K562 (cell line): ENCODE measurements at regions not wholly inside any gene's neighbourhood (a gene's known extent, or its start where the extent isn't known, plus 50 kb on each side); places are given as distances from the start of the nearest gene placed in this dataset.

Experiments
- ATAC-seq: fragments of 200-7000 bp; cut with Tn5 transposase; 3 replicates; pipeline ENCODE4 v1.9.1; 2020; ENCODE audit warnings: moderate library complexity
- BruUV-seq: library from RNA; stranded (reverse); fragments of 400-500 nt; replicated peaks from 2 replicates; lab custom pipeline; 2021; lab: Mats Ljungman, UMichigan
- CTCF ChIA-PET: fragments of 300-600 bp; formaldehyde crosslinking; extraction: SDS; loops from one replicate; lab custom pipeline; 2021; ENCODE audit warnings: low intra/inter-chr PET ratio; lab: Yijun Ruan, JAX
- POLR2A ChIA-PET: fragments of 300-600, 350-650 bp; sonication (Branson Sonifier 250); formaldehyde crosslinking; extraction: SDS; loops from one replicate; lab custom pipeline; 2021; ENCODE audit warnings: antibody characterized with exemption, inconsistent platforms; lab: Yijun Ruan, JAX
- DNase-seq, 4 experiments: peaks; one replicate each; pipeline versions ENCODE4 v3.0.0 to v3.0.0-alpha.2; 2011 to 2018; ENCODE audit warnings: low spot score in 3 of 4, mixed read lengths in 3 of 4; ENCODE audit errors: extremely low read depth in 1 of 4
- FAIRE-seq: peaks from 2 replicates; lab custom pipeline; 2011; peaks lifted over from hg19 to GRCh38; lab: Jason Lieb, UNC
- H2AFZ ChIP-seq: 2 replicates; pipeline ENCODE4 v1.6.0; 2011; ENCODE audit warnings: low read depth, low read length, control low read depth, inconsistent platforms
- H3K27ac ChIP-seq: fragments of 200-600 bp; 3 replicates; pipeline ENCODE4 v1.8.0; 2011; ENCODE audit warnings: low read depth, mild to moderate bottlenecking, control low read depth, inconsistent platforms, low read length, moderate library complexity, mixed read lengths; ENCODE audit errors: extremely low read depth
- H3K27me3 ChIP-seq, 2 experiments: fragments of 300-600 bp in 1 of 2; 2 replicates in 1 of 2; 3 replicates in 1 of 2; pipeline versions ENCODE4 v1.6.0 to v1.8.0; 2011; ENCODE audit warnings: inconsistent platforms in 2 of 2, low read length in 2 of 2, mild to moderate bottlenecking in 1 of 2, mixed read lengths in 1 of 2, moderate library complexity in 1 of 2; ENCODE audit not compliant: control insufficient read depth in 2 of 2, insufficient read depth in 2 of 2
- H3K36me3 ChIP-seq: fragments of 300-600 bp; 3 replicates; pipeline ENCODE4 v1.8.0; 2011; ENCODE audit warnings: mild to moderate bottlenecking, low read length, inconsistent platforms; ENCODE audit not compliant: control insufficient read depth, insufficient read depth
- H3K4me1 ChIP-seq, 2 experiments: fragments of 200-600 bp in 1 of 2; replicated peaks in 1 of 2; 2 replicates in 1 of 2; 3 replicates in 1 of 2; pipeline versions ENCODE4 v1.5.1 to v1.8.0; 2011; ENCODE audit warnings: inconsistent platforms in 2 of 2, low read length in 2 of 2, mild to moderate bottlenecking in 1 of 2, mixed read lengths in 1 of 2, moderate library complexity in 1 of 2; ENCODE audit not compliant: control insufficient read depth in 2 of 2, insufficient read depth in 2 of 2
- H3K4me2 ChIP-seq: 2 replicates; pipeline ENCODE4 v1.6.1; 2011; ENCODE audit warnings: low read length, control low read depth, inconsistent platforms, mixed read lengths; ENCODE audit not compliant: insufficient read depth
- H3K4me3 ChIP-seq: fragments of 200-600 bp; sonication (generic), shearing (Covaris generic); 2 replicates; pipeline ENCODE4 v1.5.1; 2016; ENCODE audit warnings: control low read depth, inconsistent platforms
- H3K79me2 ChIP-seq: fragments of 200-600 bp; 3 replicates; pipeline ENCODE4 v1.8.0; 2011; ENCODE audit warnings: low read length, inconsistent platforms; ENCODE audit not compliant: control insufficient read depth, insufficient read depth
- H3K9ac ChIP-seq, 2 experiments: 2 replicates each; pipeline versions ENCODE4 v1.6.0 to v1.6.1; 2011; ENCODE audit warnings: low read depth in 2 of 2, low read length in 2 of 2, control low read depth in 1 of 2, inconsistent platforms in 1 of 2, mild to moderate bottlenecking in 1 of 2, mixed read lengths in 1 of 2; ENCODE audit not compliant: insufficient read depth in 1 of 2
- H3K9me1 ChIP-seq: one replicate; pipeline ENCODE4 v1.6.0; 2011; ENCODE audit warnings: inconsistent platforms, mild to moderate bottlenecking, low read length, moderate library complexity; ENCODE audit not compliant: control insufficient read depth, insufficient read depth
- H3K9me3 ChIP-seq: replicated peaks from 2 replicates; pipeline ENCODE4 v1.5.1; 2011; ENCODE audit warnings: low read depth, low read length, inconsistent platforms; ENCODE audit not compliant: control insufficient read depth, insufficient read depth
- H4K20me1 ChIP-seq: replicated peaks from 2 replicates; pipeline ENCODE4 v1.6.1; 2011; ENCODE audit warnings: low read length, inconsistent platforms, mixed read lengths; ENCODE audit not compliant: control insufficient read depth, insufficient read depth
- ARNT ChIP-seq, 2 experiments: fragments of 450-650 bp; IDR thresholded peaks; 2 replicates each; pipeline ENCODE4 v1.6.1; 2016; ENCODE audit warnings: mild to moderate bottlenecking in 1 of 2
- BRCA1 ChIP-seq, 2 experiments: fragments of 450-650 bp in 1 of 2; sonication (generic) in 1 of 2; formaldehyde crosslinking in 1 of 2; IDR thresholded peaks; 2 replicates each; pipeline versions ENCODE4 v1.5.0 to v1.6.1; 2017 to 2020; ENCODE audit warnings: mild to moderate bottlenecking in 1 of 2, missing genetic modification reagents in 1 of 2
- ERF ChIP-seq: fragments of 450-650 bp; formaldehyde crosslinking; IDR thresholded peaks from 2 replicates; pipeline ENCODE4 v1.4.0; 2020; ENCODE audit warnings: mild to moderate bottlenecking, mixed read lengths
- FOXM1 ChIP-seq, 2 experiments: fragments of 450-650 bp in 1 of 2; sonication (generic) in 1 of 2; formaldehyde crosslinking in 1 of 2; IDR thresholded peaks; 2 replicates each; pipeline versions ENCODE4 v1.6.1 to v1.9.0; 2017 to 2022; ENCODE audit warnings: low read depth in 2 of 2, mild to moderate bottlenecking in 2 of 2, missing genetic modification reagents in 1 of 2, moderate library complexity in 1 of 2
- L3MBTL2 ChIP-seq: fragments of 450-650 bp; IDR thresholded peaks from 2 replicates; pipeline ENCODE4 v1.6.1; 2016; ENCODE audit warnings: mild to moderate bottlenecking, moderate library complexity
- MTF1 ChIP-seq: fragments of 250-450 bp; sonication (Bioruptor Pico); IDR thresholded peaks from 2 replicates; pipeline ENCODE4 v1.9.0; 2021; ENCODE audit warnings: moderate library complexity, mild to moderate bottlenecking, inconsistent platforms, borderline replicate concordance
- SUPT5H ChIP-seq: fragments of 450-650 bp; IDR thresholded peaks from 2 replicates; pipeline ENCODE4 v1.6.1; 2016
- TBL1XR1 ChIP-seq, 2 experiments: IDR thresholded peaks; 2 replicates each; pipeline ENCODE4 v1.6.1; 2012; ENCODE audit warnings: improper control_type of control experiment in 2 of 2, low read length in 2 of 2, mild to moderate bottlenecking in 1 of 2
- WHSC1 ChIP-seq: IDR thresholded peaks from one replicate; pipeline ENCODE4 v1.6.1; 2012; ENCODE audit warnings: low read length, control low read depth, inconsistent platforms
- ZBTB1 ChIP-seq: sonication (generic); formaldehyde crosslinking; IDR thresholded peaks from 2 replicates; pipeline ENCODE4 v1.8.1; 2023; ENCODE audit warnings: missing genetic modification reagents, low read depth, mild to moderate bottlenecking, borderline replicate concordance
- ZNF140 ChIP-seq: fragments of 250-450 bp; sonication (Bioruptor Pico); IDR thresholded peaks from 2 replicates; pipeline ENCODE4 v1.8.0; 2021; ENCODE audit warnings: moderate library complexity, mild to moderate bottlenecking, inconsistent platforms
- ZNF274 ChIP-seq: IDR thresholded peaks from 2 replicates; pipeline ENCODE4 v1.6.1; 2011; ENCODE audit warnings: low read depth, mild to moderate bottlenecking, low read length, moderate library complexity, borderline replicate concordance
- ZNF644 ChIP-seq: fragments of 200-800 bp; sonication (Bioruptor generic); IDR thresholded peaks from 2 replicates; pipeline ENCODE4 v1.6.1; 2016; ENCODE audit warnings: low read depth, missing genetic modification characterization, missing compliant biosample characterization
- WGBS: fragments of 100-300 bp; shearing (Covaris generic); methylation state at CpG from one replicate; pipeline ENCODE4 v1.1.6; 2016; ENCODE audit warnings: low coverage, mixed read lengths; ENCODE audit not compliant: insufficient coverage; ENCODE audit errors: missing lambda C conversion rate; 5-methylcytosine and 5-hydroxymethylcytosine counted together
- in situ Hi-C: fragments of 300-500 bp; cut with MboI; formaldehyde crosslinking; loops from 4 replicates; pipeline ENCODE4 v1.15.0; 2018; ENCODE audit warnings: inconsistent platforms, mixed read lengths
- intact Hi-C: fragments of 100-400 bp; cut with micrococcal nuclease; formaldehyde crosslinking; loops from 2 replicates; pipeline ENCODE4 v1.14.2; 2022
- TF ChIP-seq, protein P1 (sequence below): fragments of 450-650 bp; IDR thresholded peaks from 2 replicates; pipeline ENCODE4 v1.7.1; 2018; ENCODE audit warnings: mild to moderate bottlenecking, low read depth; ENCODE audit not compliant: partially characterized antibody
- TF ChIP-seq, protein P2 (sequence below), 2 experiments: fragments of 250-450 bp in 1 of 2; fragments of 450-650 bp in 1 of 2; sonication (Bioruptor Pico) in 1 of 2; IDR thresholded peaks; 2 replicates each; pipeline versions ENCODE4 v1.6.1 to v1.8.0; 2016 to 2021; ENCODE audit warnings: mild to moderate bottlenecking in 2 of 2, moderate library complexity in 2 of 2, missing compliant biosample characterization in 1 of 2, missing genetic modification characterization in 1 of 2
- TF ChIP-seq, protein P3 (sequence below): fragments of 250-450 bp; sonication (Bioruptor Pico); IDR thresholded peaks from 2 replicates; pipeline ENCODE4 v1.8.0; 2021; ENCODE audit warnings: moderate library complexity, mild to moderate bottlenecking, inconsistent platforms
- TF ChIP-seq, protein P4 (sequence below): conservative IDR thresholded peaks from 2 replicates; pipeline ENCODE4 v1.6.1; 2011; ENCODE audit warnings: low read depth, mild to moderate bottlenecking, low read length; ENCODE audit not compliant: control insufficient read depth

DNA sequence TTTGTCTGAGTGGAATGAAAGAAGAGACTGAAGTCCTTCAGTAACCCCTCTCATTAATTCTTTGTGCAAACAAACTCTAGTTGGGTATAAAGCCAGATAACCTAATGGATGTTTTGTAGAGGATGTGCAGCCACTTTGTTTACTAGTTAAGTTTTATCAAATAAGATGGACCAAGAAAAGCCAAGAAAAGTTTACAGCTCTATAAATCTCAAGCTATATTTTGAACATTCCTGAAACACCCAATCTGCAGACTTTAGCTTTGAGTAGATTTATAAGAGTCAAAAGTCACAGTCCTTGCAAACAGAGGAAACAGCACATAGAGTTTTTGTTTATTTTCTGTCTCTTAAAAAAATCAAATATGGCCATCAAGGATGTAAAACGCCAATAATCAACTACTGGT is 452.9 kb downstream of the SPRY1 start:
- POLR2A ChIA-PET = no interaction called here
- TF ChIP-seq ZNF274 (no peak), ERF (CRISPR knock-in tag) (no peak), ARNT (IDR thresholded peaks at IDR 0.05) (no peak), ZBTB1 (CRISPR knock-in tag) (no peak), L3MBTL2 (no peak), ZNF644 (tag) (no peak), BRCA1 (IDR thresholded peaks at IDR 0.05) (no peak), BRCA1 (CRISPR knock-in tag; IDR thresholded peaks at IDR 0.05) (no peak), TBL1XR1 (IDR thresholded peaks at IDR 0.05; ENCODE audit: low read length in 2 of 2) (no peak), MTF1 (no peak), ZNF140 (no peak), FOXM1 (IDR thresholded peaks at IDR 0.05; ENCODE audit: low read depth) (no peak), FOXM1 (CRISPR knock-in tag; IDR thresholded peaks at IDR 0.05; ENCODE audit: low read depth) (no peak), WHSC1 (no peak), SUPT5H (no peak)
- TF ChIP-seq, protein P1, sequence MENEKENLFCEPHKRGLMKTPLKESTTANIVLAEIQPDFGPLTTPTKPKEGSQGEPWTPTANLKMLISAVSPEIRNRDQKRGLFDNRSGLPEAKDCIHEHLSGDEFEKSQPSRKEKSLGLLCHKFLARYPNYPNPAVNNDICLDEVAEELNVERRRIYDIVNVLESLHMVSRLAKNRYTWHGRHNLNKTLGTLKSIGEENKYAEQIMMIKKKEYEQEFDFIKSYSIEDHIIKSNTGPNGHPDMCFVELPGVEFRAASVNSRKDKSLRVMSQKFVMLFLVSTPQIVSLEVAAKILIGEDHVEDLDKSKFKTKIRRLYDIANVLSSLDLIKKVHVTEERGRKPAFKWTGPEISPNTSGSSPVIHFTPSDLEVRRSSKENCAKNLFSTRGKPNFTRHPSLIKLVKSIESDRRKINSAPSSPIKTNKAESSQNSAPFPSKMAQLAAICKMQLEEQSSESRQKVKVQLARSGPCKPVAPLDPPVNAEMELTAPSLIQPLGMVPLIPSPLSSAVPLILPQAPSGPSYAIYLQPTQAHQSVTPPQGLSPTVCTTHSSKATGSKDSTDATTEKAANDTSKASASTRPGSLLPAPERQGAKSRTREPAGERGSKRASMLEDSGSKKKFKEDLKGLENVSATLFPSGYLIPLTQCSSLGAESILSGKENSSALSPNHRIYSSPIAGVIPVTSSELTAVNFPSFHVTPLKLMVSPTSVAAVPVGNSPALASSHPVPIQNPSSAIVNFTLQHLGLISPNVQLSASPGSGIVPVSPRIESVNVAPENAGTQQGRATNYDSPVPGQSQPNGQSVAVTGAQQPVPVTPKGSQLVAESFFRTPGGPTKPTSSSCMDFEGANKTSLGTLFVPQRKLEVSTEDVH = no peak
- TF ChIP-seq, protein P2, sequence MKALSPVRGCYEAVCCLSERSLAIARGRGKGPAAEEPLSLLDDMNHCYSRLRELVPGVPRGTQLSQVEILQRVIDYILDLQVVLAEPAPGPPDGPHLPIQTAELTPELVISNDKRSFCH (CRISPR knock-in tag; IDR thresholded peaks at IDR 0.05) = no peak
- TF ChIP-seq, protein P2 (tag; IDR thresholded peaks at IDR 0.05) = no peak
- TF ChIP-seq, protein P3, sequence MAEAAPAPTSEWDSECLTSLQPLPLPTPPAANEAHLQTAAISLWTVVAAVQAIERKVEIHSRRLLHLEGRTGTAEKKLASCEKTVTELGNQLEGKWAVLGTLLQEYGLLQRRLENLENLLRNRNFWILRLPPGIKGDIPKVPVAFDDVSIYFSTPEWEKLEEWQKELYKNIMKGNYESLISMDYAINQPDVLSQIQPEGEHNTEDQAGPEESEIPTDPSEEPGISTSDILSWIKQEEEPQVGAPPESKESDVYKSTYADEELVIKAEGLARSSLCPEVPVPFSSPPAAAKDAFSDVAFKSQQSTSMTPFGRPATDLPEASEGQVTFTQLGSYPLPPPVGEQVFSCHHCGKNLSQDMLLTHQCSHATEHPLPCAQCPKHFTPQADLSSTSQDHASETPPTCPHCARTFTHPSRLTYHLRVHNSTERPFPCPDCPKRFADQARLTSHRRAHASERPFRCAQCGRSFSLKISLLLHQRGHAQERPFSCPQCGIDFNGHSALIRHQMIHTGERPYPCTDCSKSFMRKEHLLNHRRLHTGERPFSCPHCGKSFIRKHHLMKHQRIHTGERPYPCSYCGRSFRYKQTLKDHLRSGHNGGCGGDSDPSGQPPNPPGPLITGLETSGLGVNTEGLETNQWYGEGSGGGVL (CRISPR knock-in tag) = no peak
- TF ChIP-seq, protein P4, sequence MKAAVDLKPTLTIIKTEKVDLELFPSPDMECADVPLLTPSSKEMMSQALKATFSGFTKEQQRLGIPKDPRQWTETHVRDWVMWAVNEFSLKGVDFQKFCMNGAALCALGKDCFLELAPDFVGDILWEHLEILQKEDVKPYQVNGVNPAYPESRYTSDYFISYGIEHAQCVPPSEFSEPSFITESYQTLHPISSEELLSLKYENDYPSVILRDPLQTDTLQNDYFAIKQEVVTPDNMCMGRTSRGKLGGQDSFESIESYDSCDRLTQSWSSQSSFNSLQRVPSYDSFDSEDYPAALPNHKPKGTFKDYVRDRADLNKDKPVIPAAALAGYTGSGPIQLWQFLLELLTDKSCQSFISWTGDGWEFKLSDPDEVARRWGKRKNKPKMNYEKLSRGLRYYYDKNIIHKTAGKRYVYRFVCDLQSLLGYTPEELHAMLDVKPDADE = no peak

More for the DNA sequence above, 452.9 kb downstream of the SPRY1 start:
- Histone ChIP-seq H3K9me3 (no peaks in the 10 kb centered on the region), H3K4me1 (no peaks in the 10 kb centered on the region), H3K4me3 (no peak overlapping the region), H3K27ac (no peak overlapping the region), H4K20me1 (no peaks in the 10 kb centered on the region), H3K9me1 (no peaks in the 10 kb centered on the region), H3K9ac (no peak overlapping the region), H3K27me3 (no peaks in the 10 kb centered on the region), H2AFZ (no peak overlapping the region), H3K36me3 (no peaks in the 10 kb centered on the region), H3K4me2 (no peak overlapping the region), H3K79me2 (no peaks in the 10 kb centered on the region)
- intact Hi-C loops = no loop called here
- DNase-seq = no peak
- 0% methylated on average over 1 of the region's 1 CpG for WGBS
- no peak for ATAC-seq
- in situ Hi-C loops = no loop called here
- BruUV-seq = no TSS peak
- CTCF ChIA-PET = no interaction called here
- FAIRE-seq = no peak
